H1 (cell line): ENCODE measurements at regions not wholly inside any gene's neighbourhood (a gene's known extent, or its start where the extent isn't known, plus 50 kb on each side); places are given as distances from the start of the nearest gene placed in this dataset.

Experiments
- CTCF ChIA-PET: fragments of 300-600 bp; sonication (Branson Sonifier 250); formaldehyde crosslinking; loops from one replicate; lab custom pipeline; 2021; ENCODE audit not compliant: partially characterized antibody; lab: Charles Lee
- POLR2A ChIA-PET: fragments of 300-600 bp; sonication (Branson Sonifier 250); formaldehyde crosslinking; loops from one replicate; lab custom pipeline; 2021; ENCODE audit warnings: inconsistent platforms; ENCODE audit not compliant: partially characterized antibody; lab: Charles Lee
- DNase-seq, 2 experiments: peaks; one replicate each; pipeline versions ENCODE4 v3.0.0 to v3.0.0-alpha.2; 2010 to 2022; ENCODE audit warnings: low spot score in 2 of 2, low read depth in 1 of 2, mixed read lengths in 1 of 2
- FAIRE-seq: peaks from 2 replicates; lab custom pipeline; 2011; peaks lifted over from hg19 to GRCh38; lab: Jason Lieb, UNC
- H2AFZ ChIP-seq: 2 replicates; pipeline ENCODE4 v1.8.1; 2012; ENCODE audit warnings: low read length, inconsistent platforms
- H2AK5ac ChIP-seq: 2 replicates; pipeline ENCODE4 v1.6.1; 2013; ENCODE audit warnings: low read depth, low read length
- H2BK120ac ChIP-seq: replicated peaks from 2 replicates; pipeline ENCODE3; 2013; ENCODE audit warnings: low read depth, low read length, inconsistent platforms
- H2BK12ac ChIP-seq: 2 replicates; pipeline ENCODE4 v1.6.1; 2013; ENCODE audit warnings: low read depth, low read length
- H2BK15ac ChIP-seq: 2 replicates; pipeline ENCODE4 v1.6.1; 2013; ENCODE audit warnings: low read length
- H2BK20ac ChIP-seq: 2 replicates; pipeline ENCODE4 v1.6.1; 2013; ENCODE audit warnings: low read length
- H2BK5ac ChIP-seq: 2 replicates; pipeline ENCODE4 v1.6.1; 2013; ENCODE audit warnings: low read depth, low read length
- H3K14ac ChIP-seq: 2 replicates; pipeline ENCODE4 v1.6.1; 2013; ENCODE audit warnings: inconsistent platforms; ENCODE audit not compliant: insufficient read length
- H3K18ac ChIP-seq: 2 replicates; pipeline ENCODE4 v1.6.1; 2013; ENCODE audit warnings: low read length; ENCODE audit errors: extremely low read depth
- H3K23ac ChIP-seq: 2 replicates; pipeline ENCODE4 v1.6.1; 2013; ENCODE audit warnings: inconsistent platforms; ENCODE audit not compliant: insufficient read length
- H3K23me2 ChIP-seq: 2 replicates; pipeline ENCODE4 v1.6.1; 2013; ENCODE audit warnings: low read depth, low read length
- H3K27ac ChIP-seq: 2 replicates; pipeline ENCODE4 v1.6.1; 2011; ENCODE audit warnings: low read depth, low read length, inconsistent platforms
- H3K27me3 ChIP-seq, 4 experiments: replicated peaks in 1 of 4; 1 replicate in 1 of 4; 2 replicates in 3 of 4; pipeline versions ENCODE4 v1.6.1 to v1.8.1; 2011 to 2013; ENCODE audit warnings: low read length in 3 of 4, mild to moderate bottlenecking in 3 of 4, inconsistent platforms in 2 of 4, mixed read lengths in 2 of 4, moderate library complexity in 1 of 4; ENCODE audit not compliant: control insufficient read depth in 3 of 4, insufficient read depth in 3 of 4; ENCODE audit errors: extremely low read depth in 1 of 4
- H3K36me3 ChIP-seq, 4 experiments: 2 replicates each; pipeline versions ENCODE4 v1.6.1 to v1.8.1; 2011 to 2013; ENCODE audit warnings: mild to moderate bottlenecking in 4 of 4, low read length in 3 of 4, moderate library complexity in 2 of 4, control low read depth in 1 of 4, inconsistent platforms in 1 of 4; ENCODE audit not compliant: insufficient read depth in 4 of 4, control insufficient read depth in 2 of 4
- H3K4ac ChIP-seq: replicated peaks from 2 replicates; pipeline ENCODE3; 2013; ENCODE audit warnings: low read length, low read depth, mixed read lengths, inconsistent platforms; ENCODE audit not compliant: insufficient read length
- H3K4me1 ChIP-seq, 4 experiments: replicated peaks in 1 of 4; 1 replicate in 1 of 4; 2 replicates in 3 of 4; pipeline versions ENCODE4 v1.6.1 to v1.8.1; 2011 to 2013; ENCODE audit warnings: low read length in 3 of 4, inconsistent platforms in 2 of 4, mixed read lengths in 1 of 4; ENCODE audit not compliant: insufficient read depth in 4 of 4, control insufficient read depth in 3 of 4
- H3K4me2 ChIP-seq, 2 experiments: 2 replicates each; pipeline versions ENCODE4 v1.6.1 to v1.8.1; 2011 to 2013; ENCODE audit warnings: low read depth in 2 of 2, low read length in 2 of 2, control low read depth in 1 of 2, inconsistent platforms in 1 of 2, mild to moderate bottlenecking in 1 of 2; ENCODE audit not compliant: insufficient read depth in 1 of 2
- H3K4me3 ChIP-seq, 4 experiments: fragments of 200-600, 300-600 bp in 1 of 4; sonication (generic), shearing (Covaris generic), sonication (Bioruptor Twin) in 1 of 4; 2 replicates each; pipeline versions ENCODE4 v1.5.1 to v1.8.1; 2011 to 2016; ENCODE audit warnings: low read length in 4 of 4, low read depth in 3 of 4, control low read depth in 2 of 4, inconsistent platforms in 2 of 4, mild to moderate bottlenecking in 2 of 4, mixed read lengths in 1 of 4, moderate library complexity in 1 of 4; ENCODE audit not compliant: insufficient read depth in 2 of 4; ENCODE audit errors: extremely low read depth in 1 of 4
- H3K56ac ChIP-seq: replicated peaks from 2 replicates; pipeline ENCODE3; 2013; ENCODE audit warnings: low read depth, mild to moderate bottlenecking, mixed read lengths, low read length, inconsistent platforms; ENCODE audit not compliant: insufficient read length
- H3K79me1 ChIP-seq: 2 replicates; pipeline ENCODE4 v1.6.1; 2013; ENCODE audit warnings: low read depth, low read length, control low read depth
- H3K79me2 ChIP-seq, 2 experiments: 2 replicates each; pipeline versions ENCODE4 v1.6.1 to v1.8.1; 2012 to 2013; ENCODE audit warnings: low read length in 2 of 2, mild to moderate bottlenecking in 2 of 2, inconsistent platforms in 1 of 2; ENCODE audit not compliant: insufficient read depth in 2 of 2, control insufficient read depth in 1 of 2
- H3K9ac ChIP-seq, 4 experiments: replicated peaks in 1 of 4; 1 replicate in 1 of 4; 2 replicates in 3 of 4; pipeline versions ENCODE4 v1.6.1 to v1.8.1; 2011 to 2013; ENCODE audit warnings: low read depth in 3 of 4, low read length in 3 of 4, control low read depth in 2 of 4, mild to moderate bottlenecking in 2 of 4, moderate library complexity in 2 of 4, inconsistent platforms in 1 of 4; ENCODE audit errors: extremely low read depth in 1 of 4
- H3K9me3 ChIP-seq, 2 experiments: 2 replicates each; pipeline versions ENCODE4 v1.6.1 to v1.8.1; 2012 to 2013; ENCODE audit warnings: mild to moderate bottlenecking in 2 of 2, moderate library complexity in 2 of 2, control low read depth in 1 of 2, inconsistent platforms in 1 of 2, low read depth in 1 of 2, low read length in 1 of 2, mixed read lengths in 1 of 2; ENCODE audit not compliant: insufficient read depth in 2 of 2
- H4K20me1 ChIP-seq, 2 experiments: replicated peaks in 1 of 2; 2 replicates each; pipeline versions ENCODE3 to v1.8.1; 2011 to 2013; ENCODE audit warnings: inconsistent platforms in 2 of 2, low read length in 2 of 2, mild to moderate bottlenecking in 1 of 2; ENCODE audit not compliant: insufficient read depth in 2 of 2, control insufficient read depth in 1 of 2
- H4K5ac ChIP-seq: 2 replicates; pipeline ENCODE4 v1.6.1; 2013; ENCODE audit warnings: low read length, low read depth, mixed read lengths, inconsistent platforms; ENCODE audit not compliant: insufficient read length
- H4K8ac ChIP-seq: 2 replicates; pipeline ENCODE4 v1.8.0; 2013; ENCODE audit warnings: mild to moderate bottlenecking, moderate library complexity, low read length, inconsistent platforms; ENCODE audit not compliant: insufficient read depth; ENCODE audit errors: extremely low read depth
- H4K91ac ChIP-seq: replicated peaks from 2 replicates; pipeline ENCODE3; 2013; ENCODE audit warnings: low read length, mixed read lengths, inconsistent platforms; ENCODE audit not compliant: insufficient read length
- CBX5 ChIP-seq: fragments of 300-800, 300-1000 bp; sonication (generic); IDR thresholded peaks from 2 replicates; pipeline ENCODE4 v1.7.1; 2016; ENCODE audit warnings: antibody characterized with exemption, low read length, low read depth
- EP300 ChIP-seq, 2 experiments: IDR thresholded peaks; 1 replicate in 1 of 2; 2 replicates in 1 of 2; pipeline ENCODE4 v1.6.1; 2011 to 2012; ENCODE audit warnings: low read depth in 2 of 2, low read length in 2 of 2, mild to moderate bottlenecking in 2 of 2, borderline replicate concordance in 1 of 2, inconsistent platforms in 1 of 2, moderate library complexity in 1 of 2
- EZH2 ChIP-seq: fragments of 200-600 bp; sonication (generic); IDR thresholded peaks from 2 replicates; pipeline ENCODE4 v1.7.1; 2012; ENCODE audit warnings: low read depth, mild to moderate bottlenecking, moderate library complexity, low read length, inconsistent platforms; ENCODE audit not compliant: severe bottlenecking
- HDAC2 ChIP-seq, 2 experiments: fragments of 300-600 bp in 1 of 2; sonication (generic) in 1 of 2; IDR thresholded peaks; 2 replicates each; pipeline ENCODE4 v1.6.1; 2011 to 2012; ENCODE audit warnings: low read depth in 2 of 2, low read length in 2 of 2, mild to moderate bottlenecking in 2 of 2, moderate library complexity in 2 of 2, borderline replicate concordance in 1 of 2, inconsistent platforms in 1 of 2
- JUN ChIP-seq: IDR thresholded peaks from 2 replicates; pipeline ENCODE4 v1.6.1; 2011; ENCODE audit warnings: low read depth, mild to moderate bottlenecking, improper control_type of control experiment, low read length
- PHF8 ChIP-seq: fragments of 200-600 bp; sonication (generic); conservative IDR thresholded peaks from 2 replicates; pipeline ENCODE4 v1.7.1; 2012; ENCODE audit warnings: low read depth, mild to moderate bottlenecking, inconsistent platforms, low read length, moderate library complexity
- POLR2AphosphoS5 ChIP-seq: IDR thresholded peaks from 2 replicates; pipeline ENCODE4 v1.6.1; 2011; ENCODE audit warnings: low read depth, low read length
- POU5F1 ChIP-seq: IDR thresholded peaks from 2 replicates; pipeline ENCODE4 v1.6.1; 2011; ENCODE audit warnings: low read depth, mild to moderate bottlenecking, low read length, moderate library complexity
- RAD21 ChIP-seq, 2 experiments: IDR thresholded peaks in 1 of 2; conservative IDR thresholded peaks in 1 of 2; 2 replicates each; pipeline ENCODE4 v1.6.1; 2011; ENCODE audit warnings: low read depth in 2 of 2, low read length in 2 of 2, improper control_type of control experiment in 1 of 2, inconsistent platforms in 1 of 2, mild to moderate bottlenecking in 1 of 2, moderate library complexity in 1 of 2
- RBBP5 ChIP-seq: IDR thresholded peaks from 2 replicates; pipeline ENCODE4 v1.7.1; 2012; ENCODE audit warnings: low read depth, mild to moderate bottlenecking, inconsistent platforms, low read length, moderate library complexity, borderline replicate concordance
- SIN3A ChIP-seq, 2 experiments: IDR thresholded peaks in 1 of 2; conservative IDR thresholded peaks in 1 of 2; 2 replicates each; pipeline ENCODE4 v1.6.1; 2011 to 2012; ENCODE audit warnings: low read length in 2 of 2, improper control_type of control experiment in 1 of 2, low read depth in 1 of 2, mild to moderate bottlenecking in 1 of 2
- SP1 ChIP-seq: IDR thresholded peaks from 2 replicates; pipeline ENCODE4 v1.6.1; 2011; ENCODE audit warnings: low read depth, low read length
- TBP ChIP-seq: IDR thresholded peaks from 2 replicates; pipeline ENCODE4 v1.6.1; 2011; ENCODE audit warnings: low read depth, low read length, improper control_type of control experiment
- YY1 ChIP-seq: IDR thresholded peaks from 2 replicates; pipeline ENCODE4 v1.6.1; 2011; ENCODE audit warnings: low read depth, mild to moderate bottlenecking, low read length
- WGBS, 2 experiments: shearing (Covaris generic) in 1 of 2; methylation state at CpG; one replicate each; pipeline versions ENCODE4 v1.1.6 to v1.1.7; 2013 to 2015; ENCODE audit warnings: low lambda C conversion rate in 2 of 2, mixed read lengths in 2 of 2, inconsistent platforms in 1 of 2, low coverage in 1 of 2, missing lambda C conversion rate in 1 of 2; ENCODE audit not compliant: insufficient replicate concordance in 2 of 2, insufficient coverage in 1 of 2, insufficient read length in 1 of 2; ENCODE audit errors: extremely low coverage in 1 of 2, missing lambda C conversion rate in 1 of 2; 5-methylcytosine and 5-hydroxymethylcytosine counted together

- Histone ChIP-seq H2BK20ac (no peak overlapping the region), H2BK15ac (no peak overlapping the region), H3K27me3 (no peaks in the 10 kb centered on the region), H2AK5ac (no peak overlapping the region), H3K18ac (no peak overlapping the region), H3K4ac (no peak overlapping the region), H3K14ac (no peak overlapping the region), H3K23me2 (no peaks in the 10 kb centered on the region; the same call in 1 of the 2 replicates), H3K4me1 (no peaks in the 10 kb centered on the region), H4K20me1 (no peaks in the 10 kb centered on the region), H3K36me3 (no peaks in the 10 kb centered on the region), H4K5ac (no peak overlapping the region), H4K91ac (no peak overlapping the region), H3K79me1 (no peaks in the 10 kb centered on the region), H3K23ac (no peak overlapping the region), H2BK5ac (no peak overlapping the region), H3K79me2 (no peaks in the 10 kb centered on the region), H3K4me2 (no peak overlapping the region), H3K9ac (no peak overlapping the region), H3K56ac (no peak overlapping the region), H3K27ac (no peak overlapping the region), H4K8ac (no peak overlapping the region), H2AFZ (no peak overlapping the region), H2BK12ac (no peak overlapping the region), H3K4me3 (no peak overlapping the region), H2BK120ac (no peak overlapping the region), H3K9me3 (no peaks in the 10 kb centered on the region)
- no peak for FAIRE-seq
- WGBS, 2 experiments: 87% methylated on average over 3 of the region's 3 CpGs; no CpG with 5 or more reads in 1 of the 2 experiments
- ChIA-PET CTCF (interaction anchor here (0.5 kb wide), 1 partner anchor 588 kb away, joined by 3 read pairs; no protein-coding TSS in a partner anchor), POLR2A (no interaction called here)
- no peak for DNase-seq
- TF ChIP-seq RBBP5: no peak
- no peak for TF ChIP-seq POLR2AphosphoS5
- TF ChIP-seq PHF8: no peak
- no peak for TF ChIP-seq TBP
- no peak for TF ChIP-seq SIN3A (conservative IDR thresholded peaks at IDR 0.05 in 1 of 2, IDR thresholded peaks at IDR 0.05 in 1 of 2; ENCODE audit: low read depth in 1 of 2, low read length in 2 of 2)
- no peak for TF ChIP-seq POU5F1
- TF ChIP-seq HDAC2 (IDR thresholded peaks at IDR 0.05; ENCODE audit: borderline replicate concordance in 1 of 2, low read depth in 2 of 2, low read length in 2 of 2): no peak
- TF ChIP-seq JUN: no peak
- no peak for TF ChIP-seq CBX5
- TF ChIP-seq EP300 (IDR thresholded peaks at IDR 0.05; ENCODE audit: borderline replicate concordance in 1 of 2, low read depth in 2 of 2, low read length in 2 of 2): no peak
- no peak for TF ChIP-seq RAD21 (IDR thresholded peaks at IDR 0.05 in 1 of 2, conservative IDR thresholded peaks at IDR 0.05 in 1 of 2; ENCODE audit: low read depth in 2 of 2, low read length in 2 of 2)
- TF ChIP-seq EZH2: no peak
- no peak for TF ChIP-seq YY1
- TF ChIP-seq SP1: no peak
Observed at GRCh38 chr7:140283472-140283871, 106.7 kb upstream of the KDM7A start.
